Caki2 (cell line): ENCODE measurements at regions not wholly inside any gene's neighbourhood (a gene's known extent, or its start where the extent isn't known, plus 50 kb on each side); places are given as distances from the start of the nearest gene placed in this dataset.
A peak's percentile ranks its signal among the peaks of the same experiment; 100 is the strongest.

Experiments used
- DNase-seq: peaks from one replicate; pipeline ENCODE4 v3.0.0-alpha.2; 2015; ENCODE audit warnings: low read depth
- in situ Hi-C: cut with HindIII; loops from 2 replicates; pipeline ENCODE4 v1.10.0; 2016; ENCODE audit warnings: low sequenced_read_pairs, low pct_unique_long_range_greater_than_20kb, mixed read lengths

DNA sequence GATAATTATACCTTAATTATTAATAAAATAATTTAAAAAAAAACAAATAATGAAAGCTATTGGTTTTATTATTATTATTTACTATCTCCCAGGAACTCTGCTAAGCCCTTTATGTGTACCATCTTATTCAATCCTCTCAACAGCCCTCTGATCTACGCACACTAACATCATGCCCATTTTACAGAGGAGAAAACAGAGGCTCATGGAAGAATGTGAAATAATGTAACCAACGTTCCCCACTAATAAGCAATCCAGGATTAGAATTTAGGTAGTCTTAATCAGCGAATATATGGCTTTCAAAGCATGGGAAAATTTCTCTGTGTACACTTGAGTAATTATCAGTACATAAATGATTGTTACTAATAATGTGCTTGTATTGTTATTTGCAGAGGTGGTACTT is 89.0 kb downstream of the MAFB start:
- in situ Hi-C loops = no loop called here
- DNase-seq = no peak

DNA sequence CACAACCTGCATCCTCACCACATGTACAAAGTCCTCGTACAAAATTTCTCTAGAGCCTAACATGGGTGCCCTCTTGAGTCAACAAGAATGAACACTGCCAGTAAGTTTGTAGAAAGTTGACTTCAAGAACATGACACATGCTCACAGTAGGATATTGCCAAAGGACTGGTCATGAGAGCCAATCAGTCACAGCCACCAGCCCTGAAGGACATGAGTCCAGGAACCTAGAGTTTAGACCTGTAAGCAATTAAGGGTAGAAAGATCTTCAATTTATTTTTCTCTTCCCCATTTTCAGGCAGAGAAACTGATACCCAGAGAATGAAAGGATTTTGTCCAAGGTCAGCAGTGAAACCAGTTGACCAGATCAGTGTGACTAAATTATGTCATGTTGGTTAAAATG is 96.1 kb downstream of the MAFB start:
- in situ Hi-C loops = no loop called here
- no peak for DNase-seq

DNA sequence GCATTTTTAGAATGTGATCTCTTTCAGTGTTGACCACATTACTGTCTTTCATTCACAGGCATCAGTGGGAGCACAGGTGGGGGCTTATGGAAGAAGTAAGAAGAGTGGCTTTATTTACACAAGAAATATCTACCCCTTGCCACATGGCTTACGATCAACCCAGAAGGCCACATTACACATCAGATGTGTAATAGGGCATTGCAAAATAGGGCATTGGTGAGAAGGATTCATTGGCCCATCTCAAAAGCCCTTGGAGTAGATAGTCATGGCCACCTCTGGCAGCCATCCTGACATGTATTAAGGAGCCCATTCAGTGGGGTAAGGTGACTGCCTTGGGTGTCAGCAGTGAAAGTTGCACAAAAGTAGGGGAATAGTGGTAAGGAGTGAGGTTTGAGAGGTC is 97.5 kb downstream of the MAFB start:
- in situ Hi-C loops = no loop called here
- DNase-seq = no peak

DNA sequence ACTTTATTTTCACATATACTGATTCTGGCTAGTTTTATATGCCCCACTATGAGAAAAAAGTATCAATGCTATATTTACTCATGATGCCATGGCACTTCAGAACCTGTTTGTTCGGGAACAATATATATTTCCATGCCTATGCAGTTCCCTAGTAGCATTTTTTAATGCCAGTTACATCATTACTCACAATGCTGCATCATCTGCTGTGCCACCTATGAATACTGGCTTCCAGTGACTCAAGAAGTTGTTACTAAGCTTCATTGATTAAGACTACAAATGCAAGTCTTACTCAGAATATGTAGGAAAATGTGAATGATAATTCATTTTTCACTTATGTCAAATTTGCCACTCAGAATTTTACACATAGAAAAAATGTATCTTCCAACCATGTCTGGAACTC is 97.9 kb downstream of the MAFB start:
- in situ Hi-C loops = no loop called here
- DNase-seq = no peak

- no peak for DNase-seq
- in situ Hi-C loops = no loop called here
Observed at GRCh38 chr20:40589581-40589980, 99.5 kb downstream of the MAFB start.

GRCh38 chr20:40588891-40589290 is 100.1 kb downstream of the MAFB start:
- no peak for DNase-seq
- in situ Hi-C loops = no loop called here

GRCh38 chr20:40587038-40587437 is 102.0 kb downstream of the MAFB start:
- in situ Hi-C loops = no loop called here
- DNase-seq = no peak

GRCh38 chr20:40584130-40584809 is 104.8 kb downstream of the MAFB start:
- in situ Hi-C loops = no loop called here
- DNase-seq = no peak

GRCh38 chr20:40583636-40584035 is 105.4 kb downstream of the MAFB start:
- DNase-seq = no peak
- in situ Hi-C loops = no loop called here

GRCh38 chr20:40583205-40583604 is 105.8 kb downstream of the MAFB start:
- no peak for DNase-seq
- in situ Hi-C loops = no loop called here

- DNase-seq = no peak
Observed at GRCh38 chr20:40582531-40582930, 106.5 kb downstream of the MAFB start.

GRCh38 chr20:40579701-40580100 is 109.3 kb downstream of the MAFB start:
- in situ Hi-C loops = no loop called here
- no peak for DNase-seq

More at GRCh38 chr20:40582531-40582930, 106.5 kb downstream of the MAFB start:
- in situ Hi-C loops = no loop called here

DNA sequence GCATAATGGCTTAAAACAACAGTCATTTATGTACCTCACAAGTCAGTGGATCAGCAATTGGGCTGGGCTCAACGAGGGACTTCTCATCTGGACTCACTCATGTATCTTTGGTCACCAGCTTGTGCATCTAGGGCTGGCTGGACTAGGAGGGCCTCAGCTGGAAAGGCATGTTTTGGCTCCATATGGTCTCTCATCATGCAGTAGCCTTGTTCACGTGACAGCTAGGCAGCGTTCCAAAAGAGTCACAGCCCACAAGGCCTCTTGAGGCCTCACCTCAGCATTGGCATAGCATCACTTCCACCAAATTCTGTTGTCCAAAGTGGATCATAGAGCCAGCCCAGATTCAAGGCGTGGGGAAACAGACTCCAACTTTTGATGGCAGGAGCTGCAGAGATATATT is 110.1 kb downstream of the MAFB start:
- no peak for DNase-seq
- in situ Hi-C loops = no loop called here

- in situ Hi-C loops = no loop called here
- DNase-seq = no peak
Observed at GRCh38 chr20:40575851-40576250, 113.2 kb downstream of the MAFB start.

GRCh38 chr20:40572251-40572650 is 116.8 kb downstream of the MAFB start:
- DNase-seq = no peak
- in situ Hi-C loops = no loop called here

DNA sequence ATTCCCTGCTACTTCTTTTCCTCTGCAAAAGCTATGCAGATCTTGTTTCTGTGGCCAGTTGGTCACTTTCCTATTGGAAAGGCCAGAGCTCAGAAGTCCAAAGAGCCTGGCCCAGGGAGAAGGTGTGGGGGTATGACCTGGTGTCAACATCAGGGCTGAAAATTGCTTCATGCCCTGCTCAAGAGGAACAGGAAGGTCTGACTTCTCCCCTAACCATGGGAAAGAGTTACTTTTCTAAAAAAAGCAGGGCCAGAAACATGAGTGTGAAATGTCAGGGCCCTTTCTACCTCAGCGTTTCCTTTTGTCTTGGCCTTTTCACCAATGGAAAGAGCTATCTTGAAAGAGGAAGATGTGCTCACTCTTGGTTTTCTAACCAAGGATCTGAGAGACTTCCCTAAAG is 117.4 kb downstream of the MAFB start:
- DNase-seq = no peak
- in situ Hi-C loops = no loop called here

DNA sequence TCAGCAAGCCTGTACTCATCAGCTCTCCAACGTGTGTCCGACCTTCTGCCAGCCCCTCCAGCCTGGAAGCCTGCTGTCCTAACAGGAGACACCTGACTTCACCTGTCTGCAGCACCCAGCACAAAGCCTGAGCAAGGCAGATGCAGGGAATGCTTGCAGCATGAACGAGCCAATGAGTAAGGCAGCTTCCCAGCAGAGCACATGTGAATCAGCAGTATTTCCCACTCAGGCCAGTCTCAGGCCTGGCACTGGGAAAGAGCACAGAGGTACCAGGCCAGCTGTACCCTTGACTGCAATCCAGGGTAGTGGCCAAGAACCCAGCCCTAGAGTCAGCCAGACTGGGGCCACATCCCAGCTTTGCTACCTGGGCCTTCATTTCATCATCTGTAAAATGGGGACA is 120.8 kb downstream of the MAFB start:
- in situ Hi-C loops = no loop called here

GRCh38 chr20:40565682-40566040 is 123.4 kb downstream of the MAFB start:
- in situ Hi-C loops = no loop called here
- no peak for DNase-seq

More for the DNA sequence above, 120.8 kb downstream of the MAFB start:
- no peak for DNase-seq

- in situ Hi-C loops = no loop called here
- peak; percentile 29 for DNase-seq
Observed at GRCh38 chr20:40565001-40565681, 123.9 kb downstream of the MAFB start.

- in situ Hi-C loops = no loop called here
Observed at GRCh38 chr20:40563296-40563950, 125.6 kb downstream of the MAFB start.

More at GRCh38 chr20:40563296-40563950, 125.6 kb downstream of the MAFB start:
- DNase-seq = peak; percentile 83
